Erythroblast (primary cell): ENCODE measurements at regions not wholly inside any gene's neighbourhood (a gene's known extent, or its start where the extent isn't known, plus 50 kb on each side); places are given as distances from the start of the nearest gene placed in this dataset.

ENCODE experiments used
- GATA1 ChIP-seq: IDR thresholded peaks from 2 replicates; pipeline ENCODE4 v1.6.1; 2011; ENCODE audit warnings: low read depth, mild to moderate bottlenecking, control low read depth, low read length, moderate library complexity
- POLR2A ChIP-seq: IDR thresholded peaks from 2 replicates; pipeline ENCODE4 v1.6.1; 2011; ENCODE audit warnings: mild to moderate bottlenecking, low read length

DNA sequence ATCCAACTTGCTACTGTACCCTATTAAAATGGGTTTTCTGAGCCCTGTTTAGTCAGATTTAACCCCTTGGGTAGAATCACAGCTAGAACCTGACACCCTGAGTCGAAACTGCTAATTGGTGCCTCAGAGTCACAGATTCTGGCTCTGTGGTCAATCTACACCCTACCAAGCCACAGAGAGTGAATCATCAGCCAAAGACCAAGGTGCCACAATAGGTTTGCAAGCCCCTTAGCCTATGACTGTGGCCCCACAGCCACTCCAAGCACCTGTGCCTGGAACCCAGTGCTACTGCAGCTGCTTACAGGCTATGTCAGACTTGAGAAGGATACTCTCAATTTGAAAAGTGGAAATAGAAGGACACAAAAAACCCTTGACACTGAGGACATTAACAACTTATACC lies 202.8 kb upstream of the KCND2 start:
- TF ChIP-seq POLR2A (no peak), GATA1 (no peak)
